ENCODE measurements at regions not wholly inside any gene's neighbourhood (a gene's known extent, or its start where the extent isn't known, plus 50 kb on each side); places are given as distances from the start of the nearest gene placed in this dataset.

- Histone ChIP-seq H3K36me3 (no peaks in the 10 kb centered on the region), H3K27me3 (no peaks in the 10 kb centered on the region), H3K9me3 (no peaks in the 10 kb centered on the region), H3K4me1 (no peaks in the 10 kb centered on the region), H3K27ac (no peak overlapping the region), H3K4me3 (no peak overlapping the region)
- intact Hi-C loops (cut with DNase I), result no loop called here
- DNase-seq, result no peak
- no peak for ATAC-seq
- WGBS (ENCODE audit: insufficient coverage, low coverage, low lambda C conversion rate, missing lambda C conversion rate), result 84% methylated on average over 2 of the region's 2 CpGs
- TF ChIP-seq, protein P1, sequence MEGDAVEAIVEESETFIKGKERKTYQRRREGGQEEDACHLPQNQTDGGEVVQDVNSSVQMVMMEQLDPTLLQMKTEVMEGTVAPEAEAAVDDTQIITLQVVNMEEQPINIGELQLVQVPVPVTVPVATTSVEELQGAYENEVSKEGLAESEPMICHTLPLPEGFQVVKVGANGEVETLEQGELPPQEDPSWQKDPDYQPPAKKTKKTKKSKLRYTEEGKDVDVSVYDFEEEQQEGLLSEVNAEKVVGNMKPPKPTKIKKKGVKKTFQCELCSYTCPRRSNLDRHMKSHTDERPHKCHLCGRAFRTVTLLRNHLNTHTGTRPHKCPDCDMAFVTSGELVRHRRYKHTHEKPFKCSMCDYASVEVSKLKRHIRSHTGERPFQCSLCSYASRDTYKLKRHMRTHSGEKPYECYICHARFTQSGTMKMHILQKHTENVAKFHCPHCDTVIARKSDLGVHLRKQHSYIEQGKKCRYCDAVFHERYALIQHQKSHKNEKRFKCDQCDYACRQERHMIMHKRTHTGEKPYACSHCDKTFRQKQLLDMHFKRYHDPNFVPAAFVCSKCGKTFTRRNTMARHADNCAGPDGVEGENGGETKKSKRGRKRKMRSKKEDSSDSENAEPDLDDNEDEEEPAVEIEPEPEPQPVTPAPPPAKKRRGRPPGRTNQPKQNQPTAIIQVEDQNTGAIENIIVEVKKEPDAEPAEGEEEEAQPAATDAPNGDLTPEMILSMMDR (IDR thresholded peaks at IDR 0.05), result no peak
Observed at GRCh38 chr2:13950761-13951160, 681.8 kb upstream of the LRATD1 start.

DNA sequence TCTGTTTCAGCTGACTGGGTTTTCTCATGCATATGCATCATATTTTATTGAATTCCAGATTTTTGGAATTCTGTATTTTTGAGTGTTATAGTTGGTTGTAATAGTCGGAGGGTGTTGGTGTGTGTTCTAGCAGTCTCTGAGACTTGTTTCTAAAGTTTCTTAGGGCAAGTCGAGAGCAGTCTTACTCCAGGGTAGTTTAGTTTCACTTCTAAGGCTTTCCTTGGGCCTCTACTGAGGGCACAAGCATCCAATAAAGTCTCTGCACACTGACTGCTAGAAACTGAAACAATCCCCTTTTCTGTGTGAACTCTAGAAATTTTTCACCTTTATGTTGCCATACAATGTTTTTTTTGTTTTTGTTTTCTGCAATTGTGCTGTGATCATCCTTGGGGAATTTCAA, 663.7 kb upstream of the LRATD1 start:
- no peak for DNase-seq
- intact Hi-C loops (cut with DNase I), result no loop called here
- ATAC-seq, result no peak
- H3K4me1 ChIP-seq, result no peaks in the 10 kb centered on the region
- H3K36me3 ChIP-seq, result no peaks in the 10 kb centered on the region
- no peak overlapping the region for H3K4me3 ChIP-seq
- WGBS (ENCODE audit: insufficient coverage, low coverage, low lambda C conversion rate, missing lambda C conversion rate), result 44% methylated on average over 2 of the region's 2 CpGs
- H3K27me3 ChIP-seq, result no peaks in the 10 kb centered on the region
- no peak overlapping the region for H3K27ac ChIP-seq
- no peak for TF ChIP-seq POLR2A (IDR thresholded peaks at IDR 0.05)
- TF ChIP-seq, protein P1 (IDR thresholded peaks at IDR 0.05), result no peak
- no peaks in the 10 kb centered on the region for H3K9me3 ChIP-seq

DNA sequence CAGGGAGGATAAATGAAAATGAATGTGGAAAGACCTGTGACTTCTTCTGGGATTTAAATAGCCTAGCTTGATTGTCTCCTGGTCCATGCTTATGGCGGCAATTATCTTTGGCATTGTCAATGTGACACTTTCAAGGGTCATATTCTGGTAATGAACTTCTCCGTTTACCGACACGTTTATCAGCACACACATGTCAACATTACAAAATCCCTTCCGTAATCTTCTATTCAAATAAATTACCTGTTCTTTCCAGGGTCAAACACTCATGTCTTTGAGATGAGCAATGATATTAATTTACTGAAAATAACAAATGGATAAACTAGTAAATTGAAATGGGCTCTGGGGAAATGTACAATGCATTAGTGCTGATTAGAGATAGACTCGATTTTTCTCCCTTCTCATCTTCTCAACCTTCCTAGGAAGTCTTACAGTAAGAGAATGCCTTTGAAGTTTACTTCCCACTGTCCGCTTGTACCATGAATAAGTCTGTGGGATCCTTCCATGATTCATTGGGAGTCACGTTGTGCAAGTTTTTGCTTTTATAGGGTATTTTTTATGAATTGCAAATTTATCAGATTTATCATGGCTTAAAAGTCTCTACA, 646.3 kb upstream of the LRATD1 start:
- ATAC-seq (peak in 1 of 4 donors; percentile 17), DNase-seq (no peak)
- WGBS (ENCODE audit: insufficient coverage, low coverage, low lambda C conversion rate, missing lambda C conversion rate), result 35% methylated on average over 8 of the region's 8 CpGs
- H3K9me3 ChIP-seq, result no peaks in the 10 kb centered on the region
- no peak for TF ChIP-seq POLR2A (IDR thresholded peaks at IDR 0.05)
- TF ChIP-seq, protein P1 (IDR thresholded peaks at IDR 0.05), result no peak
- H3K36me3 ChIP-seq, result no peaks in the 10 kb centered on the region
- no peak overlapping the region for H3K4me3 ChIP-seq
- H3K4me1 ChIP-seq, result no peaks in the 10 kb centered on the region
- no peaks in the 10 kb centered on the region for H3K27me3 ChIP-seq
- intact Hi-C loops (cut with DNase I), result no loop called here
- H3K27ac ChIP-seq, result no peak overlapping the region

DNA sequence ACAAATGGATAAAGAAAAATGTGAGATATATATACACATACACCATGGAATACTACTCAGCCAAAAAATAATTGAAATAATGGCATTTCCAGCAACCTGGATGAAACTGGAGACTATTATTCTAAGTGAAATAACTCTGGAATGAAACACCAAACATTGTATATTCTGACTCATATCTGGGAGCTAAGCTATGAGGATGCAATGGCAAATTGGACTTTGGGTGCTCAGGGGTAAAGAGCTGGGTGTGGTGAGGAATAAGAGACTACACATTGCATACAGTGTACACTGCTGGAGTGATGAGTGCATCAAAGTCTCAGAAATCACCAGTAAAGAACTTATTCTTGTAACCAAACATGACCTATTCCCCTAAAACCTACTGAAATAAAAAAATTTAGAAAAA, 636.0 kb upstream of the LRATD1 start:
- DNase-seq, result no peak
- H3K27ac ChIP-seq, result no peak overlapping the region
- ATAC-seq, result no peak
- no peaks in the 10 kb centered on the region for H3K27me3 ChIP-seq
- no peaks in the 10 kb centered on the region for H3K9me3 ChIP-seq
- no peaks in the 10 kb centered on the region for H3K4me1 ChIP-seq
- H3K4me3 ChIP-seq, result no peak overlapping the region
- TF ChIP-seq, protein P1 (IDR thresholded peaks at IDR 0.05), result no peak
- TF ChIP-seq POLR2A (IDR thresholded peaks at IDR 0.05), result no peak
- no peaks in the 10 kb centered on the region for H3K36me3 ChIP-seq
- intact Hi-C loops (cut with DNase I), result no loop called here

DNA sequence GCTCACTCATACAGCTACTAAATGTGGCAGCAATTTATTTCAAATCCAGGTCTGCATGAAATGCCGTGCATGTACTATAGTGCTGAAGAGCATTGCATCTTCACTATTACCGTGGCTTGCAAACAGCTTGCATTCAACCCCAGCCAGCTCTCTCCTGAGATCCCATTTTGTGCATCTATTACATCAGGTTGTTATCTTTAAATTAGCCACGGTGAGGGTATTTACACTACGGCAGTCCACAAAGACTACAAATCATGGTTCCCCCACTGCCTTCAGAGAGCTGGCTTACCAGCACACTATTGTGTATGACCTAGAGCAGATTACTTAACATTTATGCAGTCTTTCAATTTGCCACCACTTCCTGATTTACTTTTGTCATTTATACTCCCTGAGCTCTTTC, 621.3 kb upstream of the LRATD1 start:
- Histone ChIP-seq H3K4me3 (no peak overlapping the region), H3K36me3 (no peaks in the 10 kb centered on the region), H3K27ac (no peak overlapping the region), H3K9me3 (no peaks in the 10 kb centered on the region), H3K27me3 (no peaks in the 10 kb centered on the region), H3K4me1 (no peaks in the 10 kb centered on the region)
- 55% methylated on average over 4 of the region's 4 CpGs for WGBS (ENCODE audit: insufficient coverage, low coverage, low lambda C conversion rate, missing lambda C conversion rate)
- TF ChIP-seq, protein P1 (IDR thresholded peaks at IDR 0.05), result no peak
- no peak for TF ChIP-seq POLR2A (IDR thresholded peaks at IDR 0.05)
- intact Hi-C loops (cut with DNase I), result no loop called here
- DNase-seq (no peak), ATAC-seq (no peak)

Measured in right lobe of liver (tissue), 6 donors.